ENCODE measurements at regions not wholly inside any gene's neighbourhood (a gene's known extent, or its start where the extent isn't known, plus 50 kb on each side); places are given as distances from the start of the nearest gene placed in this dataset.
"Not testable (repeated sequence)": the region's sequence is repeated elsewhere in the genome, so short reads cannot be mapped to it uniquely, and the experiment has no call there.

DNA sequence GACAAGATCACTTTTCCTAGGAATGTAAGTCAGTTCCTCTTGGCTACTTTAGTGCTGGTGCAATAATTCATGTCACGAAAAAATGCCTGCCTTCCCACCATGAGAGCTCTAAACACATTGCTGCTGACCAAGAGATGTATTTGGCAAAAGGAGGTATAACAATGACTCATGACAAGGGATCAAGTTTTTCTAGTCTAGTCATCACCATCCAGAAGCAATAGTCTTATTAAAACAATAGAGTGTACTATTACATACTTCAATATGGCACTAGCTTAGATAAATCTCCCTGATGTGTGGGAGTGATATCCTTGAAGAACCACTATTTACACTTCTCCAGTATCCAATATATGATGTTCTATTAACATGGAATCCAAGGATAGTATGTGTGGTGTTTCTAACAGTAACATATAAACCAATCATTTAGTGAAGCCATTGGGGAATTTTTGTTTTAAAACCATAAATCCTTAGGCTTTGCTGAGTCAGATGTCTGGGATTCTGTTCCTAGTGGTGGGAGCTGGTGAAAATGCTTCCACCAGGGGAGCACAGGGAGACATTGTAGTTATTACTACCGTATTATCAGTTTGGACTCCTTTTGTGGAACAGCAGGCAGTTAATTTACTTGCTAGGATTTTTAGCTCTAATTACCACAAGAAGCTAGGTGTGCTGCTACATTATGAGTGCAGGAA lies 1387.5 kb downstream of the LRFN5 start:
- DNase-seq: no peak
- TF ChIP-seq, protein P1, sequence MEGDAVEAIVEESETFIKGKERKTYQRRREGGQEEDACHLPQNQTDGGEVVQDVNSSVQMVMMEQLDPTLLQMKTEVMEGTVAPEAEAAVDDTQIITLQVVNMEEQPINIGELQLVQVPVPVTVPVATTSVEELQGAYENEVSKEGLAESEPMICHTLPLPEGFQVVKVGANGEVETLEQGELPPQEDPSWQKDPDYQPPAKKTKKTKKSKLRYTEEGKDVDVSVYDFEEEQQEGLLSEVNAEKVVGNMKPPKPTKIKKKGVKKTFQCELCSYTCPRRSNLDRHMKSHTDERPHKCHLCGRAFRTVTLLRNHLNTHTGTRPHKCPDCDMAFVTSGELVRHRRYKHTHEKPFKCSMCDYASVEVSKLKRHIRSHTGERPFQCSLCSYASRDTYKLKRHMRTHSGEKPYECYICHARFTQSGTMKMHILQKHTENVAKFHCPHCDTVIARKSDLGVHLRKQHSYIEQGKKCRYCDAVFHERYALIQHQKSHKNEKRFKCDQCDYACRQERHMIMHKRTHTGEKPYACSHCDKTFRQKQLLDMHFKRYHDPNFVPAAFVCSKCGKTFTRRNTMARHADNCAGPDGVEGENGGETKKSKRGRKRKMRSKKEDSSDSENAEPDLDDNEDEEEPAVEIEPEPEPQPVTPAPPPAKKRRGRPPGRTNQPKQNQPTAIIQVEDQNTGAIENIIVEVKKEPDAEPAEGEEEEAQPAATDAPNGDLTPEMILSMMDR (IDR thresholded peaks at IDR 0.05; ENCODE audit: insufficient read depth in 1 of 2, low read depth in 1 of 2, low read length in 1 of 2, severe bottlenecking in 1 of 2, unreplicated experiment in 1 of 2): no peak
- Histone ChIP-seq H3K4me1 (no peaks in the 10 kb centered on the region), H3K27me3 (replicated peaks; ENCODE audit: control insufficient read depth, insufficient read depth, low read length) (no peaks in the 10 kb centered on the region), H3K4me3 (ENCODE audit: low read depth, low read length) (no peak overlapping the region), H3K36me3 (ENCODE audit: control insufficient read depth, insufficient read depth, low read length) (no peaks in the 10 kb centered on the region), H3K9me3 (no peaks in the 10 kb centered on the region; the same call in 1 of the 2 replicates)
- Mint-ChIP-seq H3K27ac (ENCODE audit: unreplicated experiment) (no peak overlapping the region), H3K4me3 (ENCODE audit: unreplicated experiment) (no peak overlapping the region), H3K27me3 (ENCODE audit: insufficient read depth, unreplicated experiment) (no peaks in the 10 kb centered on the region), H3K9me3 (ENCODE audit: unreplicated experiment) (no peaks in the 10 kb centered on the region), H3K4me1 (ENCODE audit: low read depth, unreplicated experiment) (no peaks in the 10 kb centered on the region), H3K36me3 (ENCODE audit: insufficient read depth, unreplicated experiment) (no peaks in the 10 kb centered on the region)
- no TSS peak for BruUV-seq (replicated peaks)
- ChIA-PET POLR2A (no interaction called here), CTCF (no interaction called here)
- intact Hi-C loops (cut with micrococcal nuclease; ENCODE audit: unreplicated experiment): no loop called here

DNA sequence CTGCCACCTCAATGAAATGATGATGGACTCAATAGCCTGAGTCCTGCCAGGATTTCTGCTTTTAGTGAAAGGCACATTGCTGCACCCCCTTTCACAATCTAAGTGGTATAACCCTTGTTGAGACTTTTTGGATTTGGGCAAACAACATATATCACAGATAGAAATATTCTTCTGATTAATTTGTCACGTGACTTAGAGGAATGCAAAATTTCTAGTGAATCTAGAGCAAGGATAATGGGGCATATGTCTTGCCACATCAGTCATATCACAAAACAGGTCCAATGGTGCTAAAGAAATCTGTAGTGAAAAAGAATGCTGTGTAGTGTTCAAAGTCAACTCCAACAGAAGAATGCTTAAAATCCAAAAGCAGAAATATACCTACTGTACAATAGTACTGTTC lies 1386.3 kb downstream of the LRFN5 start:
- Mint-ChIP-seq H3K27me3 (ENCODE audit: insufficient read depth, unreplicated experiment) (no peaks in the 10 kb centered on the region), H3K36me3 (ENCODE audit: insufficient read depth, unreplicated experiment) (no peaks in the 10 kb centered on the region), H3K27ac (ENCODE audit: unreplicated experiment) (no peak overlapping the region), H3K4me3 (ENCODE audit: unreplicated experiment) (no peak overlapping the region), H3K9me3 (ENCODE audit: unreplicated experiment) (no peaks in the 10 kb centered on the region), H3K4me1 (ENCODE audit: low read depth, unreplicated experiment) (no peaks in the 10 kb centered on the region)
- DNase-seq: no peak
- no peak overlapping the region for H3K4me3 ChIP-seq (ENCODE audit: low read depth, low read length)
- no peaks in the 10 kb centered on the region; the same call in 1 of the 2 replicates for H3K9me3 ChIP-seq
- ChIA-PET CTCF (no interaction called here), POLR2A (no interaction called here)
- H3K27me3 ChIP-seq (replicated peaks; ENCODE audit: control insufficient read depth, insufficient read depth, low read length): no peaks in the 10 kb centered on the region
- no peaks in the 10 kb centered on the region for H3K36me3 ChIP-seq (ENCODE audit: control insufficient read depth, insufficient read depth, low read length)
- intact Hi-C loops (cut with micrococcal nuclease; ENCODE audit: unreplicated experiment): no loop called here
- no TSS peak for BruUV-seq (replicated peaks)
- TF ChIP-seq, protein P1 (IDR thresholded peaks at IDR 0.05; ENCODE audit: insufficient read depth in 1 of 2, low read depth in 1 of 2, low read length in 1 of 2, severe bottlenecking in 1 of 2, unreplicated experiment in 1 of 2): no peak
- H3K4me1 ChIP-seq: no peaks in the 10 kb centered on the region

DNA sequence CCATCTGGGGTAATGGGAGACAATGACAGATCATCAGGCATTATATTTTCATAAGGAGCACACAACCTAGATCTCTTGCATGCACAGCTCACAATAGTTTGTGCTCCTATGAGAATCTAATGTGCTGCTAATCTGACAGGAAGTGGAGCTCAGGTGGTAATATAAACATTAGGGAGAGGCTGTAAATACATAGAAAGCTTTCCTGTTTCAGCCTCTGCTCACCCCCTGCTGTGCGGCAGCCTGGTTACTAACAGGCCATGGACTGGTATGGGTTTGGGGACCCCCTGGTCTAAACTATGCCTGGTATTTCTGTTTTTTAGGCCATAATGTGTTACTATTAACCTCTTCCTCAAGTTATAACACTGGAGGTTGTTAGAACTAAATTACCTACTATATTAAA lies 1373.7 kb downstream of the LRFN5 start:
- POLR2A ChIA-PET: no interaction called here
- CTCF ChIA-PET: no interaction called here
- Histone ChIP-seq H3K36me3 (ENCODE audit: control insufficient read depth, insufficient read depth, low read length) (no peaks in the 10 kb centered on the region), H3K9me3 (no peaks in the 10 kb centered on the region), H3K27me3 (replicated peaks; ENCODE audit: control insufficient read depth, insufficient read depth, low read length) (no peaks in the 10 kb centered on the region), H3K4me1 (no peaks in the 10 kb centered on the region), H3K4me3 (ENCODE audit: low read depth, low read length) (no peak overlapping the region)
- Mint-ChIP-seq H3K4me3 (ENCODE audit: unreplicated experiment) (no peak overlapping the region), H3K36me3 (ENCODE audit: insufficient read depth, unreplicated experiment) (no peaks in the 10 kb centered on the region), H3K27me3 (ENCODE audit: insufficient read depth, unreplicated experiment) (no peaks in the 10 kb centered on the region), H3K4me1 (ENCODE audit: low read depth, unreplicated experiment) (no peaks in the 10 kb centered on the region), H3K27ac (ENCODE audit: unreplicated experiment) (no peak overlapping the region), H3K9me3 (ENCODE audit: unreplicated experiment) (no peaks in the 10 kb centered on the region)
- TF ChIP-seq, protein P1 (IDR thresholded peaks at IDR 0.05; ENCODE audit: insufficient read depth in 1 of 2, low read depth in 1 of 2, low read length in 1 of 2, severe bottlenecking in 1 of 2, unreplicated experiment in 1 of 2): no peak
- BruUV-seq (replicated peaks): no TSS peak
- intact Hi-C loops (cut with micrococcal nuclease; ENCODE audit: unreplicated experiment): no loop called here
- no peak for DNase-seq

DNA sequence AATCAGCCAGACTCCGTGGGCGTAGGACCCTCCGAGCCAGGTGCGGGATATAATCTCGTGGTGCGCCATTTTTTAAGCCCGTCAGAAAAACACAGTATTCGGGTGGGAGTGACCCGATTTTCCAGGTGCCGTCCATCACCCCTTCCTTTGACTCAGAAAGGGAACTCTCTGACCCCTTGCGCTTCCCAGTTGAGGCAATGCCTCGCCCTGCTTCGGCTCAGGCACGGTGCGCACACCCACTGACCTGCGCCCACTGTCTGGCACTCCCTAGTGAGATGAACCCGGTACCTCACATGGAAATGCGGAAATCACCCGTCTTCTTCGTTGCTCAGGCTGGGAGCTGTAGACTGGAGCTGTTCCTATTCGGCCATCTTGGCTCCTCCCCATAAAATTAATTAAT lies 1366.5 kb downstream of the LRFN5 start:
- H3K4me1 ChIP-seq; H3K4me3 Mint-ChIP-seq (ENCODE audit: unreplicated experiment); intact Hi-C loops (cut with micrococcal nuclease; ENCODE audit: unreplicated experiment); POLR2A ChIA-PET; DNase-seq; H3K27ac Mint-ChIP-seq (ENCODE audit: unreplicated experiment); H3K4me1 Mint-ChIP-seq (ENCODE audit: low read depth, unreplicated experiment); H3K27me3 Mint-ChIP-seq (ENCODE audit: insufficient read depth, unreplicated experiment); H3K27me3 ChIP-seq (replicated peaks; ENCODE audit: control insufficient read depth, insufficient read depth, low read length); H3K36me3 Mint-ChIP-seq (ENCODE audit: insufficient read depth, unreplicated experiment); CTCF ChIA-PET; BruUV-seq (replicated peaks); H3K9me3 Mint-ChIP-seq (ENCODE audit: unreplicated experiment); H3K9me3 ChIP-seq; H3K4me3 ChIP-seq (ENCODE audit: low read depth, low read length); H3K36me3 ChIP-seq (ENCODE audit: control insufficient read depth, insufficient read depth, low read length): not testable (repeated sequence)

Measured in Caco-2 (cell line).